ENCODE measurements at regions not wholly inside any gene's neighbourhood (a gene's known extent, or its start where the extent isn't known, plus 50 kb on each side); places are given as distances from the start of the nearest gene placed in this dataset.
"Not testable (repeated sequence)": the region's sequence is repeated elsewhere in the genome, so short reads cannot be mapped to it uniquely, and the experiment has no call there.

- H3K4me3 ChIP-seq (ENCODE audit: low read depth, low read length): no peak overlapping the region
- in situ Hi-C loops (cut with HindIII; ENCODE audit: low sequenced_read_pairs): loop anchor here (5.0 kb wide), 1 partner anchor 60 kb away; no protein-coding TSS in a partner anchor
- no peak for TF ChIP-seq CTCF (IDR thresholded peaks at IDR 0.05; ENCODE audit: low read depth, low read length, missing control alignments)
- DNase-seq (ENCODE audit: low read depth): peak; percentile 69
Measured at GRCh38 chr11:115616971-115617370, 112.8 kb upstream of the CADM1 start.

GRCh38 chr11:115613986-115614632 lies 109.9 kb upstream of the CADM1 start:
- DNase-seq (ENCODE audit: low read depth): no peak
- TF ChIP-seq CTCF (IDR thresholded peaks at IDR 0.05; ENCODE audit: low read depth, low read length, missing control alignments): peak; percentile 23
- H3K4me3 ChIP-seq (ENCODE audit: low read depth, low read length): no peak overlapping the region

GRCh38 chr11:115613004-115613403 lies 108.8 kb upstream of the CADM1 start:
- no peak for DNase-seq (ENCODE audit: low read depth)
- in situ Hi-C loops (cut with HindIII; ENCODE audit: low sequenced_read_pairs): no loop called here
- TF ChIP-seq CTCF (IDR thresholded peaks at IDR 0.05; ENCODE audit: low read depth, low read length, missing control alignments): no peak
- H3K4me3 ChIP-seq (ENCODE audit: low read depth, low read length): no peak overlapping the region

More at GRCh38 chr11:115613986-115614632, 109.9 kb upstream of the CADM1 start:
- in situ Hi-C loops (cut with HindIII; ENCODE audit: low sequenced_read_pairs): no loop called here

GRCh38 chr11:115612046-115612730 lies 108.0 kb upstream of the CADM1 start:
- peak; percentile 23 for DNase-seq (ENCODE audit: low read depth)
- no peak for TF ChIP-seq CTCF (IDR thresholded peaks at IDR 0.05; ENCODE audit: low read depth, low read length, missing control alignments)
- in situ Hi-C loops (cut with HindIII; ENCODE audit: low sequenced_read_pairs): no loop called here
- no peak overlapping the region for H3K4me3 ChIP-seq (ENCODE audit: low read depth, low read length)

- DNase-seq (ENCODE audit: low read depth): no peak
- TF ChIP-seq CTCF (IDR thresholded peaks at IDR 0.05; ENCODE audit: low read depth, low read length, missing control alignments): no peak
- in situ Hi-C loops (cut with HindIII; ENCODE audit: low sequenced_read_pairs): no loop called here
- H3K4me3 ChIP-seq (ENCODE audit: low read depth, low read length): no peak overlapping the region
Measured at GRCh38 chr11:115611343-115611742, 107.1 kb upstream of the CADM1 start.

GRCh38 chr11:115610908-115611307 lies 106.7 kb upstream of the CADM1 start:
- no peak for TF ChIP-seq CTCF (IDR thresholded peaks at IDR 0.05; ENCODE audit: low read depth, low read length, missing control alignments)
- in situ Hi-C loops (cut with HindIII; ENCODE audit: low sequenced_read_pairs): no loop called here
- no peak overlapping the region for H3K4me3 ChIP-seq (ENCODE audit: low read depth, low read length)
- no peak for DNase-seq (ENCODE audit: low read depth)

GRCh38 chr11:115610234-115610633 lies 106.0 kb upstream of the CADM1 start:
- DNase-seq (ENCODE audit: low read depth); in situ Hi-C loops (cut with HindIII; ENCODE audit: low sequenced_read_pairs); H3K4me3 ChIP-seq (ENCODE audit: low read depth, low read length): not testable (repeated sequence)
